Kidney (tissue), 13 donors: ENCODE measurements at regions not wholly inside any gene's neighbourhood (a gene's known extent, or its start where the extent isn't known, plus 50 kb on each side); places are given as distances from the start of the nearest gene placed in this dataset.

ENCODE experiments used
- DNase-seq, 5 donors: peaks; one replicate each; pipeline ENCODE4 v3.0.0-alpha.2; 2013 to 2020
- FAIRE-seq: peaks from 2 replicates; lab custom pipeline; 2012; peaks lifted over from hg19 to GRCh38; lab: Jason Lieb, UNC
- H3K27ac ChIP-seq, 2 donors: one replicate each; pipeline ENCODE4 v1.7.0; 2013; ENCODE audit warnings: low read depth in 2 of 2, low read length in 2 of 2, inconsistent platforms in 1 of 2
- H3K27me3 ChIP-seq: one replicate; pipeline ENCODE4 v1.7.1; 2013; ENCODE audit warnings: low read length, inconsistent platforms; ENCODE audit not compliant: control insufficient read depth, insufficient read depth
- H3K36me3 ChIP-seq, 3 donors: one replicate each; pipeline versions ENCODE4 v1.7.0 to v1.7.1; 2013; ENCODE audit warnings: low read length in 3 of 3, control low read depth in 1 of 3, inconsistent platforms in 1 of 3; ENCODE audit not compliant: insufficient read depth in 3 of 3, control insufficient read depth in 2 of 3
- H3K4me1 ChIP-seq, 3 donors: one replicate each; pipeline versions ENCODE4 v1.7.0 to v1.7.1; 2013; ENCODE audit warnings: low read length in 3 of 3, inconsistent platforms in 1 of 3, low read depth in 1 of 3; ENCODE audit not compliant: control insufficient read depth in 2 of 3, insufficient read depth in 2 of 3
- H3K4me3 ChIP-seq, 3 donors: one replicate each; pipeline versions ENCODE4 v1.7.0 to v1.8.1; 2013; ENCODE audit warnings: low read length in 3 of 3, control low read depth in 1 of 3, inconsistent platforms in 1 of 3
- H3K9ac ChIP-seq, 3 donors: one replicate each; pipeline versions ENCODE4 v1.7.0 to v1.7.1; 2013; ENCODE audit warnings: low read length in 3 of 3, control low read depth in 1 of 3, inconsistent platforms in 1 of 3
- H3K9me3 ChIP-seq, 3 donors: one replicate each; pipeline versions ENCODE4 v1.7.0 to v1.7.1; 2013; ENCODE audit warnings: low read length in 3 of 3, control low read depth in 1 of 3, inconsistent platforms in 1 of 3; ENCODE audit not compliant: control insufficient read depth in 2 of 3, insufficient read depth in 1 of 3
- intact Hi-C: fragments of 100-400 bp; cut with DNase I; formaldehyde crosslinking; loops from one replicate; pipeline ENCODE4 v1.11.1; 2022
- TF ChIP-seq, protein P1 (sequence below): IDR thresholded peaks from 3 replicates; pipeline ENCODE4 v1.5.1; 2012; ENCODE audit warnings: mild to moderate bottlenecking, moderate library complexity, borderline replicate concordance; ENCODE audit not compliant: insufficient read depth; ENCODE audit errors: extremely low read depth
- donor health status: control.
- donor health status: control.
- donor health status: control.
- donor health status: control.
- donor health status: control.
- donor health status: DM: yes; HTN: yes; CAD: no.
- donor health status: Normal renal cell carcinoma (clear cell type).

DNA sequence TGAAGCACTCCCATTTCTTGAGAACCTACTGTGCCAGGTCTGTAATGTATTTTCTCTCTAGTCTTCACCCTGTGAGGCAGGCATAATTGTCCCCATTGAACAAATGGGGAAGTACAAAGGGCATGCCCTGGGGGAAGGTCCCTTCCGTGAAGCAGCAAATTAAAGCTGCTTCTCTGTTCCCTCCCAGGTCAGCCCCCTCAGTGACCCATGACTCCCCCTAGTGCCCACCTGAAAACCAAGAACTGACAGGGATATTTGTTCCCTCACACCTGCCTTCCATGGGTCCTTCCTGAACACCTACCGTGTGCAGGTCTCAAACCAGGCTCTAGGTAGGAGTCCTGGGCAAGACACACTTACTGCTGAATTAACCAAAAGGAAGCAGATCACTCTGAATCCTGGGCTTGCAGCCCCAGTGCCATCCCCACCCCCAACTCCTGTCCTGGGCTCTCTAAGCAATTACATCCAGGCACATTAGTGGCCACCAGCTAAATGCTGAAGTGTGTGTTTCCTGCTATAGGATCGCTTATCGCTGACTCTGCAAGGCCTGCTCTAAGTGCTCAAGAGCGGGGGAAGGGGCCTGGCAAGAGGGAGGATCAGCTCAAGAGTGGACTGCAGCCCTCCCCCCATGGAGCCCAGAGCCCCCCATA is 254.8 kb downstream of the CDK5RAP2 start:
- FAIRE-seq = no peak
- Histone ChIP-seq H3K36me3 (no peaks in the 10 kb centered on the region), H3K9me3 (no peaks in the 10 kb centered on the region), H3K4me1 (no peaks in the 10 kb centered on the region), H3K27me3 (no peaks in the 10 kb centered on the region), H3K4me3 (no peak overlapping the region), H3K27ac (no peak overlapping the region), H3K9ac (no peak overlapping the region)
- DNase-seq = no peak
- TF ChIP-seq, protein P1, sequence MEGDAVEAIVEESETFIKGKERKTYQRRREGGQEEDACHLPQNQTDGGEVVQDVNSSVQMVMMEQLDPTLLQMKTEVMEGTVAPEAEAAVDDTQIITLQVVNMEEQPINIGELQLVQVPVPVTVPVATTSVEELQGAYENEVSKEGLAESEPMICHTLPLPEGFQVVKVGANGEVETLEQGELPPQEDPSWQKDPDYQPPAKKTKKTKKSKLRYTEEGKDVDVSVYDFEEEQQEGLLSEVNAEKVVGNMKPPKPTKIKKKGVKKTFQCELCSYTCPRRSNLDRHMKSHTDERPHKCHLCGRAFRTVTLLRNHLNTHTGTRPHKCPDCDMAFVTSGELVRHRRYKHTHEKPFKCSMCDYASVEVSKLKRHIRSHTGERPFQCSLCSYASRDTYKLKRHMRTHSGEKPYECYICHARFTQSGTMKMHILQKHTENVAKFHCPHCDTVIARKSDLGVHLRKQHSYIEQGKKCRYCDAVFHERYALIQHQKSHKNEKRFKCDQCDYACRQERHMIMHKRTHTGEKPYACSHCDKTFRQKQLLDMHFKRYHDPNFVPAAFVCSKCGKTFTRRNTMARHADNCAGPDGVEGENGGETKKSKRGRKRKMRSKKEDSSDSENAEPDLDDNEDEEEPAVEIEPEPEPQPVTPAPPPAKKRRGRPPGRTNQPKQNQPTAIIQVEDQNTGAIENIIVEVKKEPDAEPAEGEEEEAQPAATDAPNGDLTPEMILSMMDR = no peak
- intact Hi-C loops = no loop called here

DNA sequence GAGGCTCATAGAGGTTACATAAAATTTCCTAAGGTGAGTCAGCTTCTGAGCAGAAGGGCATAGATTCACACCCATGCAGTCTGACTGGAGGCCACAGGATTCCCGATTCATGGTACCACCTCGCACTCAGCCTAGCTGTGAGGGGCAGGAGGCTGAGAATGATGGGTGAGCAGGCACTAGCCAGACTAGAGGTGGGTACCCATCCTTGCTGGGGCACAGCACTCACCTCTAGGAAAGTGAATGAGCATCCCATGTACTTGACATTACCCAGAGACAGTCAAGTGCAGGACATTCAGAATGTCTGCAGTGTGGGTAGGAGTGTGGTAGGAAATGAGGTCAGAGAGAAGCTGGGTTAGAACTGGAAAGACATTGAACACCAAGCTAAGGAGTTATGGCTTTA is 255.5 kb downstream of the CDK5RAP2 start:
- Histone ChIP-seq H3K27ac (no peak overlapping the region), H3K9me3 (no peaks in the 10 kb centered on the region), H3K36me3 (no peaks in the 10 kb centered on the region), H3K9ac (no peak overlapping the region), H3K4me3 (no peak overlapping the region), H3K27me3 (no peaks in the 10 kb centered on the region), H3K4me1 (no peaks in the 10 kb centered on the region)
- TF ChIP-seq, protein P1 = no peak
- DNase-seq (no peak), FAIRE-seq (no peak)
- intact Hi-C loops = no loop called here

DNA sequence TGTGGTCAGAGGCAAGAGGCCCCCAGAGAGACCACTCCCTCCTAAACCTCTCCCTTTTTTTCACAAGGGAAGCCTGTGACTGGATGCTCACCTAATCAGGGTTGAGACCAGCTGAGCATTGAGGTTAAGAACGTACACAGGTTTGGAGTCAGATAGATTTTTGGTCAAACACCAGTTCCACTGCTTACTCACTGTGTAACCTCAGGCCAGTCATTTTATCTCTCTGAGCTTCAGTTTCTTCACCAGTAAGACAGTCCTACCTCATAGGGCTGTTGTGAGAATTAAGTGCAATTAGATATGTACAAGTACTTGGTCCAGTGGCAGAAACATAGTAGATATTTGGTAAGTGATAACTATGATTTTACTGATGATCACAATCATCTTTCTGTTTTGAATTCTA is 256.8 kb downstream of the CDK5RAP2 start:
- Histone ChIP-seq H3K36me3 (no peaks in the 10 kb centered on the region), H3K9me3 (no peaks in the 10 kb centered on the region), H3K27me3 (no peaks in the 10 kb centered on the region), H3K9ac (no peak overlapping the region), H3K4me1 (no peaks in the 10 kb centered on the region), H3K27ac (no peak overlapping the region), H3K4me3 (no peak overlapping the region)
- TF ChIP-seq, protein P1 = no peak
- intact Hi-C loops = no loop called here
- no peak for DNase-seq
- no peak for FAIRE-seq

DNA sequence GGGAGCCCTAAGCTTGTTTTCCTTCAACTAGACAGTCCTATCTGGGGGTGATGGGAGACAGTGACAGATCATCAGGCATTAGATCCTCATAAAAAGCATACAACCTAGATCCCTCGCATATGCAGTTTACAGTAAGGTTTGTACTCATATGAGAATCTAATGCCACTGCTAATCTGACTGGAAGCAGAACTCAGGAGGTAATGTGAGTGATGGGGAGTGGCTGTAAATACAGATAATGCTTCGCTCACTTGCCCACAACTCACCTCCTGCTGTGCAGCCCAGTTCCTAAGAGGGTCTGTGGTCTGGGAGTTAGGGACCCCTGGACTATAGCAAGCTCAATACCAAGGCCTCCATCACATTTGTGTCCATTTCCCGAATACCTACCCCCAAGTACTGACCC is 260.5 kb downstream of the CDK5RAP2 start:
- Histone ChIP-seq H3K4me1 (no peaks in the 10 kb centered on the region), H3K27ac (no peak overlapping the region), H3K9ac (no peak overlapping the region), H3K4me3 (no peak overlapping the region), H3K36me3 (no peaks in the 10 kb centered on the region), H3K27me3 (no peaks in the 10 kb centered on the region), H3K9me3 (peaks cover 0 to 3% (median 0%) of the 10 kb centered on the region in 3 donors)
- TF ChIP-seq, protein P1 = no peak
- DNase-seq (no peak), FAIRE-seq (no peak)
- intact Hi-C loops = no loop called here
